Activated T-helper 1 cell treated with anti-CD3 and anti-CD28 coated beads, Interleukin-12 subunit alpha, Interleukin-12 subunit beta, Interleukin-2, Interleukin-4 antibody, amounts not matched to agents 30 ng/mL and 10 ng/mL and 1 ng/mL, durations not matched to agents 14 hours and 24 hours and 36 hours (primary cell): ENCODE measurements at regions not wholly inside any gene's neighbourhood (a gene's known extent, or its start where the extent isn't known, plus 50 kb on each side); places are given as distances from the start of the nearest gene placed in this dataset.
"Not testable (repeated sequence)": the region's sequence is repeated elsewhere in the genome, so short reads cannot be mapped to it uniquely, and the experiment has no call there.

Source experiments
- DNase-seq: peaks from one replicate; pipeline ENCODE4 v3.0.0; 2021; ENCODE audit warnings: low spot score
- H3K27ac Mint-ChIP-seq: one replicate; pipeline ENCODE4 v1.8.0; 2021; ENCODE audit warnings: mild to moderate bottlenecking, mixed read lengths
- H3K27me3 Mint-ChIP-seq: one replicate; pipeline ENCODE4 v1.8.0; 2022; ENCODE audit warnings: mild to moderate bottlenecking, moderate library complexity, mixed read lengths; ENCODE audit not compliant: insufficient read depth
- H3K36me3 Mint-ChIP-seq: one replicate; pipeline ENCODE4 v1.8.0; 2021; ENCODE audit warnings: low read depth, mixed read lengths
- H3K4me1 Mint-ChIP-seq: one replicate; pipeline ENCODE4 v1.8.0; 2021; ENCODE audit warnings: low read depth, mixed read lengths
- H3K4me3 Mint-ChIP-seq: one replicate; pipeline ENCODE4 v1.8.0; 2021; ENCODE audit warnings: mild to moderate bottlenecking, moderate library complexity, mixed read lengths
- H3K9me3 Mint-ChIP-seq: one replicate; pipeline ENCODE4 v1.8.0; 2021; ENCODE audit warnings: mixed read lengths
- intact Hi-C: fragments of 100-400 bp; cut with micrococcal nuclease; formaldehyde crosslinking; loops from one replicate; pipeline ENCODE4 v1.15.1; 2024

GRCh38 chrX:8005678-8006347 lies 78.6 kb upstream of the PNPLA4 start:
- H3K4me1 Mint-ChIP-seq: no peaks in the 10 kb centered on the region
- H3K27ac Mint-ChIP-seq: no peak overlapping the region
- H3K9me3 Mint-ChIP-seq: no peaks in the 10 kb centered on the region
- intact Hi-C loops: no loop called here
- no peak for DNase-seq
- no peak overlapping the region for H3K4me3 Mint-ChIP-seq
- no peaks in the 10 kb centered on the region for H3K27me3 Mint-ChIP-seq
- no peaks in the 10 kb centered on the region for H3K36me3 Mint-ChIP-seq

GRCh38 chrX:8003147-8003883 lies 76.1 kb upstream of the PNPLA4 start:
- no peaks in the 10 kb centered on the region for H3K27me3 Mint-ChIP-seq
- no peak overlapping the region for H3K4me3 Mint-ChIP-seq

DNA sequence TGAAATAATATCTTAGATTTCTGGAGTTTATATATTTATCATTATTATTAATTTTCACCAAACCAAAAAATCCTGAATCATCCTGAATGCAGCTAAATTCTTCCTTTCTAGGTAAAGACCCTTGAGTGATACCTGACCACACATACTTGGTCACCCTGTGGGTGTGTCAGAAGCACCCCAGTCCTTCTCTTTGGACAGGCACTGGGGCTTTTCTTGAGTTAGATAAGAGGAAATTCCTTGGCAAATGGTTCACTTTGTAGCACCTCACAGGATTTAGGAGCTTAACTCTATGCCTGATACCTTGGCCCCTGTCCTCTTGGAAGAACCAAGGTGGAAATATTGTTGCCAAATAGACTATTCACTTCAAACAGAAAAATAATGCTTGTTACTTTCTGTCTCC lies 69.6 kb upstream of the PNPLA4 start:
- Mint-ChIP-seq H3K9me3 (no peaks in the 10 kb centered on the region), H3K36me3 (no peaks in the 10 kb centered on the region)

More at GRCh38 chrX:8003147-8003883, 76.1 kb upstream of the PNPLA4 start:
- Mint-ChIP-seq H3K9me3 (no peaks in the 10 kb centered on the region), H3K36me3 (no peaks in the 10 kb centered on the region), H3K27ac (no peak overlapping the region), H3K4me1 (no peaks in the 10 kb centered on the region)
- DNase-seq: no peak
- intact Hi-C loops: no loop called here

GRCh38 chrX:7996414-7996813 lies 69.2 kb upstream of the PNPLA4 start:
- no peak for DNase-seq
- intact Hi-C loops: loop anchor here (1.0 kb wide), 1 partner anchor 742 kb away; no protein-coding TSS in a partner anchor
- H3K4me1 Mint-ChIP-seq: no peaks in the 10 kb centered on the region
- H3K4me3 Mint-ChIP-seq: no peak overlapping the region
- H3K36me3 Mint-ChIP-seq: no peaks in the 10 kb centered on the region
- H3K9me3 Mint-ChIP-seq: no peaks in the 10 kb centered on the region
- H3K27me3 Mint-ChIP-seq: no peaks in the 10 kb centered on the region
- no peak overlapping the region for H3K27ac Mint-ChIP-seq

More for the DNA sequence above, 69.6 kb upstream of the PNPLA4 start:
- no peaks in the 10 kb centered on the region for H3K4me1 Mint-ChIP-seq
- intact Hi-C loops: loop anchor here (1.0 kb wide), 1 partner anchor 741 kb away; no protein-coding TSS in a partner anchor
- H3K27ac Mint-ChIP-seq: no peak overlapping the region
- H3K27me3 Mint-ChIP-seq: no peaks in the 10 kb centered on the region
- no peak overlapping the region for H3K4me3 Mint-ChIP-seq
- no peak for DNase-seq

- DNase-seq: no peak
- Mint-ChIP-seq H3K27me3 (no peaks in the 10 kb centered on the region), H3K27ac (no peak overlapping the region), H3K9me3 (no peaks in the 10 kb centered on the region), H3K4me1 (no peaks in the 10 kb centered on the region), H3K4me3 (no peak overlapping the region), H3K36me3 (no peaks in the 10 kb centered on the region)
- intact Hi-C loops: no loop called here
Observed at GRCh38 chrX:7993873-7994272, 66.7 kb upstream of the PNPLA4 start.

DNA sequence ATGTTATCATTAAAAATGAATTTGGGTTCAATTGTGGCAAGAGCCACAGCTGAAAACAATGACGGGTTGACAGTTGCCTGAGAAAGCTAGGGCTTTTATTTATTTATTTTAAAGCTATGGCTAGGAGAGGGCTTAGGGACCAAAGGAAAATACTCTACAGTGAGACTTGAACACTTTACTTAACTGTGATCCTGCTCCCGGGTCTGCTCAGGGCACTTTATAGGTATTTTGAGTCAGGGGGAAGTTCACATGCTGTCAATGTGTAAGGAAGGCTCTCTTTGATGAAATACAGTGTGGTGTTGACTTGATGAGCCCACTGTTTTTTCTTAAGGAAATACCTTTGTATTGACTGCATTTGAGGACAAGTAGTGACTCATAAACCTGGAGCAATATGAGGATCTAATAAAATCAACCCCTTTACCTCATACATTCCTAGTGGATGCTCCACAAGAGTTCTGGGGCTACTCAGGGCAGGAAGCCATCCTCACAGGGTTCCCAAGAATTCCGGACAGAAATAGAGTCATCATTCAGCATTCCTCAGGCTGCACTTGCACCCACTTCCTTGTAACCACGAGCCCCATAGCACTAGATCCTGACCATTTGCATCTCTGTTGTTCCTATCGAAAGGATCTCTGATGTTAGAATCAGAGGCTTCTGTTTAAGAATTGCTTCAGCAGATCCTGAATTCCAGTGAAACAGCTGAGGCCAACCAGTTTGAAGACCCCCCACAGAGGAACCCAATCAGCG lies 61.0 kb upstream of the PNPLA4 start:
- intact Hi-C loops, H3K27me3 Mint-ChIP-seq: not testable (repeated sequence)

DNA sequence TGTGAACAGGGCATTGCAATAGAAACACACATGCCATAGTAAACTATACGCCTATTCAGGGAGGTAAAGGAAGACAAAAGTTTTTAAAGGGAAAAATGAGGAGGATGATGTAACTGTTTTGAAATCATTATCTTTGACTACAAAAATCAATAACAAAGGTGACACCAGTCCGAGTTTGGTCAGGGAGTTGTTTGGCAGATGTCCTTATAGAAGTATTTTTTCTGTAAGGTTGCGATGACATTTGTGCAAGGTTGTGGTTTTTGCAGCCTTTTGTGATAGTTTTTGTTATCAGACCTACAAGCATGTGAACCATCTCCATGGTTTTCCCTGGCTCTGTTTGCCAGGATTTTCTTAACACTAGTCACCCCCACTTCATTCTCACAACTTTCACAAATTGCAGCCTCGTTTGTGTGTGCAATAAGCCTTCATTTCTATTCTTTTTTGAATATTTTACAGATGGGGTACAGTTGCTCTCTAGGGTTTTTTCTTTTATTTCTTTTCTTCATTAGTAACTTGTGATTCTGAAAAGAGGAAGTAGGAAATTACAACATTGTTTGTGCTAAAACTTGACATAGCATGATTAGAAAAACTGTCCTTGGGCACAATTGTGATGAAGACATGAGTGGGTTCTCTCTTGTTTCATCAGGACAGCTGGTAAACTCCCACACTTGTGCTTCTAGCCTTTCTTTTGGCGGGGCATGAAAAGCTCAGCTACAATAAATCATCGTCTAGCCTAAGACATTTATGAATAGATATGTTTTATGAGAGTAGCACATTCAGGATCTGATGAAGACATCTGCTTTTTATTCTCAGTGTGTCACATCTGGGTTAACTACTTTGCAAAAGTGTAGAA lies 60.2 kb upstream of the PNPLA4 start:
- intact Hi-C loops: no loop called here
- no peaks in the 10 kb centered on the region for H3K9me3 Mint-ChIP-seq
- H3K4me3 Mint-ChIP-seq: no peak overlapping the region
- H3K36me3 Mint-ChIP-seq: no peaks in the 10 kb centered on the region
- no peaks in the 10 kb centered on the region for H3K4me1 Mint-ChIP-seq
- H3K27ac Mint-ChIP-seq: no peak overlapping the region
- H3K27me3 Mint-ChIP-seq: no peaks in the 10 kb centered on the region
- DNase-seq: no peak

More for the DNA sequence above, 61.0 kb upstream of the PNPLA4 start:
- not testable (repeated sequence) for DNase-seq, H3K4me1 Mint-ChIP-seq, H3K27ac Mint-ChIP-seq, H3K9me3 Mint-ChIP-seq, H3K36me3 Mint-ChIP-seq, H3K4me3 Mint-ChIP-seq

- H3K9me3 Mint-ChIP-seq, H3K4me1 Mint-ChIP-seq, intact Hi-C loops: not testable (repeated sequence)
Observed at GRCh38 chrX:7986738-7987137, 59.5 kb upstream of the PNPLA4 start.

GRCh38 chrX:7985568-7985967 lies 58.4 kb upstream of the PNPLA4 start:
- no peak overlapping the region for H3K4me3 Mint-ChIP-seq
- H3K4me1 Mint-ChIP-seq: no peaks in the 10 kb centered on the region
- no peaks in the 10 kb centered on the region for H3K27me3 Mint-ChIP-seq
- intact Hi-C loops: no loop called here
- H3K27ac Mint-ChIP-seq: no peak overlapping the region
- DNase-seq: no peak
- H3K9me3 Mint-ChIP-seq: no peaks in the 10 kb centered on the region
- no peaks in the 10 kb centered on the region for H3K36me3 Mint-ChIP-seq

More at GRCh38 chrX:7986738-7987137, 59.5 kb upstream of the PNPLA4 start:
- not testable (repeated sequence) for H3K36me3 Mint-ChIP-seq, H3K27me3 Mint-ChIP-seq, DNase-seq, H3K27ac Mint-ChIP-seq, H3K4me3 Mint-ChIP-seq

GRCh38 chrX:7983581-7983980 lies 56.4 kb upstream of the PNPLA4 start:
- no peaks in the 10 kb centered on the region for H3K9me3 Mint-ChIP-seq
- H3K4me1 Mint-ChIP-seq: no peaks in the 10 kb centered on the region
- H3K27ac Mint-ChIP-seq: no peak overlapping the region
- H3K36me3 Mint-ChIP-seq: no peaks in the 10 kb centered on the region
- H3K27me3 Mint-ChIP-seq: no peaks in the 10 kb centered on the region
- DNase-seq: no peak
- no peak overlapping the region for H3K4me3 Mint-ChIP-seq
- intact Hi-C loops: no loop called here
